Effector memory CD4-positive, alpha-beta T cell (primary cell): ENCODE measurements at regions not wholly inside any gene's neighbourhood (a gene's known extent, or its start where the extent isn't known, plus 50 kb on each side); places are given as distances from the start of the nearest gene placed in this dataset.

Experiments used
- DNase-seq, 3 donors: peaks; one replicate each; pipeline ENCODE4 v3.0.0-alpha.2; 2020
- H3K27ac ChIP-seq: 2 replicates; pipeline ENCODE4 v1.7.0; 2013; ENCODE audit warnings: mild to moderate bottlenecking, low read length, moderate library complexity; ENCODE audit not compliant: insufficient read depth, poor library complexity, severe bottlenecking
- H3K27me3 ChIP-seq: replicated peaks from 2 replicates; pipeline ENCODE4 v1.7.0; 2013; ENCODE audit warnings: mild to moderate bottlenecking, low read length; ENCODE audit not compliant: insufficient read depth, control insufficient read depth, poor library complexity, severe bottlenecking
- H3K36me3 ChIP-seq: 2 replicates; pipeline ENCODE4 v1.7.0; 2013; ENCODE audit warnings: mild to moderate bottlenecking, low read length, moderate library complexity; ENCODE audit not compliant: control insufficient read depth, insufficient read depth
- H3K4me1 ChIP-seq: 2 replicates; pipeline ENCODE4 v1.7.0; 2013; ENCODE audit warnings: low read length, mild to moderate bottlenecking; ENCODE audit not compliant: control insufficient read depth, insufficient read depth, poor library complexity, severe bottlenecking
- H3K4me3 ChIP-seq: 2 replicates; pipeline ENCODE4 v1.7.0; 2013; ENCODE audit warnings: low read length, low read depth, mild to moderate bottlenecking; ENCODE audit not compliant: insufficient read depth, poor library complexity, severe bottlenecking
- H3K9me3 ChIP-seq: 2 replicates; pipeline ENCODE4 v1.7.0; 2013; ENCODE audit warnings: mild to moderate bottlenecking, low read length, moderate library complexity; ENCODE audit not compliant: control insufficient read depth

DNA sequence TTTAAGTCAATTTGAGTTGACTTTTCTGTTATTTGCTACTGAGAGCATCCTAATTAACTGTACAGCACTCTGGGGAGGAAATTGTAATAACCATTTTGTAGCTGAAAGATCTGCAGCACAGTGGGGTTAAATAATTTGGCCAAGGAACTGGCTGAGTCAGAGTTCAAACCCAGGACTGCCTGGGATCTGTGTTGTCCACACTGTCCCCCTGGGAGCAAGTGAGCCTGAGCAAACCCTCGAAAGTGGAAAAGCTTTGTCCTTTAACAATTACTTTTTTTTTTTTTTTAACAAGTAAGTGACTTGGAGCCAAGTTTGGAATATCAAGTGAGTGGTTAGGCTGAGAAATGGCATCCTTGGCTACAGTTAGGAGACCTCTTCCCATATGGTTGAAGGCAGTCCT lies 247.2 kb upstream of the CCDC196 start:
- H3K27ac ChIP-seq: no peak overlapping the region
- H3K9me3 ChIP-seq: no peaks in the 10 kb centered on the region
- no peak for DNase-seq
- H3K36me3 ChIP-seq: no peaks in the 10 kb centered on the region
- no peak overlapping the region for H3K4me3 ChIP-seq
- no peaks in the 10 kb centered on the region for H3K4me1 ChIP-seq
- H3K27me3 ChIP-seq: peaks cover 1% of the 10 kb centered on the region

DNA sequence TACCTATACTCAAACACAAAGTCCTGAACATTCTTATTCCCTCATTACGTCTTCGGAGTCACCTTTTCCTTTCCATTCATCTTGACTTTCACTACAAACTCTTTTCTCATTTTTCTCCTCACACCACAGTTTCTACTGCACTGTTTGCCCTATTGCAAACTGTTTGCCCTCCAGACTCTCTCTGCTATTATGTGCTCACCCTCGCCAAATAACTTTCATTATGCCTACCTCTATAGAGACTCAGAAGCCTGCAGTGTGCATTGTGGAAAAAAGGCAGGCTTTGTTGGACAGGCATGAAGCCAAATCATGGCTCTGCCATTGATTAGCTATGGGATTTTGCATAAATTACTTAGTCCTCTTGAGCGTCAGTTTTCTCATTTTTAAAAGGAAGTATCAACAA lies 246.6 kb upstream of the CCDC196 start:
- H3K4me3 ChIP-seq: no peak overlapping the region
- no peak overlapping the region for H3K27ac ChIP-seq
- DNase-seq: no peak
- H3K36me3 ChIP-seq: no peaks in the 10 kb centered on the region
- H3K9me3 ChIP-seq: no peaks in the 10 kb centered on the region
- H3K27me3 ChIP-seq: no peaks in the 10 kb centered on the region
- no peaks in the 10 kb centered on the region for H3K4me1 ChIP-seq

DNA sequence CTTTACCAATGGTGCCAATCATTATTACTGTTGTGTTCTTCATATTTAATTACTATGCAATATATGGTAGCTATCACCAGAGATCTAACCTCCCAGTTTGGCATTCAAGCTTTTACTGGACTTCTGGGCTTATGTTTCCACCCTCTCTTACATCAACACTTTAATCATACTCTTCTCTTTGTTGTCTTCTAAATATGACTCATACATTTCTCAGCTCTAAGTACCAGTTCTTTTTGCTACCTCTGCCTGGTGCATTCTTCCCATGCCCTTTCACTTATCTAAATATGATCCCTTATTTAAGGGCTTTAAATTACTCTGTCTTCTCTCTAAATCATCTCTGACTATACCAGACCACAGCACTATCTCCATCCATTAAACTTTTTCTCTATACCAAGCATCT lies 246.1 kb upstream of the CCDC196 start:
- Histone ChIP-seq H3K27me3 (no peaks in the 10 kb centered on the region), H3K27ac (no peak overlapping the region), H3K4me1 (no peaks in the 10 kb centered on the region), H3K4me3 (no peak overlapping the region), H3K36me3 (no peaks in the 10 kb centered on the region), H3K9me3 (no peaks in the 10 kb centered on the region)
- no peak for DNase-seq

DNA sequence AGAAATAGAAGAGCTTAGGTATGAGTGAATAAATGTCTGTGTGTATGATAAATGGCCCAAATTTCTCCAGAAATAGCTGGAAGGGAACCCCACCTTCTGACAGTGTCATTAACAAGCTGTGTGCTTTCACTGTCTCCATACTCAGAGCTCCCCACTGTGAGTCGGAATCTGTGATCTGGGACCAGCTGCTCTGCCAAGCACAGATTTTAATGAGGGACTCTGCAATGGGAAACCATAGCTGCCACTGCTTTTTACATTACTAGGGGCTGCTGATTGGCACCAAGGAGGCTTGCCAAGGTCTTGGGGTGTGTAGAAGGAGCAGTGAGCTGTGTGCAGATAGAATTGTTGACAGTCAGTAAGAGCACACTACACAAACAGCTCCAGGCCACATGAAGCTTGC lies 244.2 kb upstream of the CCDC196 start:
- Histone ChIP-seq H3K27me3 (no peaks in the 10 kb centered on the region), H3K4me3 (no peak overlapping the region), H3K27ac (no peak overlapping the region), H3K4me1 (no peaks in the 10 kb centered on the region), H3K9me3 (no peaks in the 10 kb centered on the region), H3K36me3 (no peaks in the 10 kb centered on the region)
- DNase-seq: no peak

DNA sequence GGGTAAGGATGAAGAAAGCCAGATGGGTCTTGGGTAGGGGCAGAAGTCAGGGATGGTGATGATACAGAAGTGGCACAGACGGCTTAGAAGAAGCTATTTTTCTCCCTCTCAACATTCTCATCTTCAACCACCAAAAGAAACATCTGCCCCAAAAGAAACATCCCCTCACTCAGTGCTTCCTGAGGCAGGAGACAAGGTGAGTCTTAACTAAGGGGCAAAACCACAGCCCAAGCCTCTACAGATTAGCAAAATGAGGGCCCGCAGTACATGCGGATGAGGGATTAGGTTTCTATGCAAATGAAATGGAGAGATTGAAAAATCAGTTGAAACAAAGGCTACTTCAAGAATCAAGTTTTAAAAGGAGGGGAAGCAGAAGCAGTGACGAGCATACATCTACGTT lies 241.3 kb upstream of the CCDC196 start:
- no peak for DNase-seq
- no peaks in the 10 kb centered on the region for H3K9me3 ChIP-seq

DNA sequence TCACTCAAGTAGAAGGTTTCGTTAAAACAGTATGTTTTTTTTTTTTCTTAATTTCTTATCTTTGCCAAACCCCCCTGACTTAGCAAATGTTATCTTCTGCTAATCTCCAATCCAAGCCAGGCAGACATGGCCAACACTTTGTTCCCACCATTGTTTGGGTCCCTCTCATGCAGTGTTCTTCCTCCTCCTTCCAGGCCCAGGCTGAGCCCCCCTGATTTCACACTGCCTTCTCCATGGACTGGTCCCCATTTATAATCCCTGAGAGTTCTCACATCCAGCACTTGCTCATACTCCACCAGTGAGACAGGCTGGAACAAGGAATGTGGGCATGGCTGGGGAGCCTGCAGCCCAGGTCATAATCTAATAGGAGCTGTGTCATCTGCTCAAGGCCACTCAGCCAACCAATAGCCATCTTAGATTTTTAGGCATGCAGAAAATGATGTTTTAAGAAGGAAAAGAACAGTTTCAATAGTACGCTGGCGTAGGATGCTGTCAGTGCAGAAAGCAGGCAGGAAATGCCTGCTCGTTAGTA lies 238.4 kb upstream of the CCDC196 start:
- no peaks in the 10 kb centered on the region for H3K4me1 ChIP-seq
- H3K27ac ChIP-seq: no peak overlapping the region
- H3K9me3 ChIP-seq: no peaks in the 10 kb centered on the region
- no peak overlapping the region for H3K4me3 ChIP-seq
- no peak for DNase-seq
- no peaks in the 10 kb centered on the region for H3K27me3 ChIP-seq
- H3K36me3 ChIP-seq: no peaks in the 10 kb centered on the region

More for the DNA sequence above, 241.3 kb upstream of the CCDC196 start:
- Histone ChIP-seq H3K27me3 (no peaks in the 10 kb centered on the region), H3K36me3 (no peaks in the 10 kb centered on the region), H3K4me3 (no peak overlapping the region), H3K4me1 (no peaks in the 10 kb centered on the region), H3K27ac (no peak overlapping the region)

DNA sequence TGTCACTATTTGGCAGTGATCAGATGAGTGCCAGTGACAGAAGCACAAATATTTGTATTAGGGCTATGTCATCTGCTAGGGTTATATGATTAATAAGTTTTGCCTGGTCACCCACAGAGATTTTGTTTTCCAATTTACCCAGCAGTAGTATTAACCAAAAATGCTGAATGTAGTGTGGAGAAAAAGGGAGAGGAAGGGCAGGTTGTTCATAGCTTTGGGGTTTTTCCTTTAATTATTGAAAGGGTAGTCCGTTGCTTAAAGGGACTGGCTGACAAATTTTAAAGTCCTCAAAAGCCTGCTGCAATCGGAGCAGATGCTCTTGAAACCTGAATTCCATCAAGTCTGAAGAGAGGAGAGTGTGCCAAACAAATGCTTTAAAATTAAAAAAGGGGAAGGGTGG lies 237.9 kb upstream of the CCDC196 start:
- no peaks in the 10 kb centered on the region for H3K36me3 ChIP-seq

DNA sequence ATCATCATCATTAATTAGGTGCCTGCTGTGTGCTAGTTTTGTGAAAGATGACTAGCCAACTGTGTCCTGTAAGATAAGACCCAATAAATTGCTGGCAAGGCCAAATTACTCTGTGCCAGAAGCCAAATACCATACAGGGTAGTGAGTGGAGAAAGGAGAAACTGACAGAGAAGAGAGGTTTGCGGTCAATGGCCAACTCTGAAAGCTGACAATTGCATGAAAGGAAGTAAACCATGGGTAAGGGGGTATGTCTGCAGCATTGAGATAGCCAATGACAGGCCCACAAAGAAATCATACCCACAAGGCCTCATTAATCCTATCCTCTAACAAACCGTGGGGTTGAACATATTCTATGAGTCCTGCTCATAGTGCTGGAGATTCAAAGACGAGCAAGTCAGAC lies 236.6 kb upstream of the CCDC196 start:
- H3K4me1 ChIP-seq: no peaks in the 10 kb centered on the region
- no peaks in the 10 kb centered on the region for H3K9me3 ChIP-seq
- no peak for DNase-seq

More for the DNA sequence above, 237.9 kb upstream of the CCDC196 start:
- no peak overlapping the region for H3K4me3 ChIP-seq
- H3K9me3 ChIP-seq: no peaks in the 10 kb centered on the region
- no peak overlapping the region for H3K27ac ChIP-seq
- no peaks in the 10 kb centered on the region for H3K4me1 ChIP-seq
- H3K27me3 ChIP-seq: no peaks in the 10 kb centered on the region
- DNase-seq: no peak

DNA sequence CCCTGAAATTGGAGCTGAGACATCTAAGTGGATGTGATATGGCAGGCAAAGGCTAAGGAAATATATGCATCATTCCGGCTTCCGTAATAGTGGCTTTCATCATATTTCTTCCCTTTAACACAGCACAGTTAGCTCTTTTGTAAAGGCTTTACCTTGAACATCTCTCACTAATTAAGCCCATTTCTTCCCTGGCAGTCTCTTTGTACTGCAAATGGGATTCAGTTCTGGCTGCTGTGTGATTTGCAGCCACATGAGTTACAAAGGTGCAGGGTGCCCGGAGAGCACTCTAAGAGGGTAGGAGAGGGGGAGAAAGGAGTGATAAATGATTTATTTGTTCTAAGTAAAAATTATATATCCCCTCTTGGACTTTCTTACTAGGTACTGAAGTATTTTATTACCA lies 232.1 kb upstream of the CCDC196 start:
- H3K4me1 ChIP-seq: no peaks in the 10 kb centered on the region
- DNase-seq: no peak

More for the DNA sequence above, 236.6 kb upstream of the CCDC196 start:
- H3K36me3 ChIP-seq: no peaks in the 10 kb centered on the region
- H3K4me3 ChIP-seq: no peak overlapping the region
- H3K27me3 ChIP-seq: no peaks in the 10 kb centered on the region
- no peak overlapping the region for H3K27ac ChIP-seq

DNA sequence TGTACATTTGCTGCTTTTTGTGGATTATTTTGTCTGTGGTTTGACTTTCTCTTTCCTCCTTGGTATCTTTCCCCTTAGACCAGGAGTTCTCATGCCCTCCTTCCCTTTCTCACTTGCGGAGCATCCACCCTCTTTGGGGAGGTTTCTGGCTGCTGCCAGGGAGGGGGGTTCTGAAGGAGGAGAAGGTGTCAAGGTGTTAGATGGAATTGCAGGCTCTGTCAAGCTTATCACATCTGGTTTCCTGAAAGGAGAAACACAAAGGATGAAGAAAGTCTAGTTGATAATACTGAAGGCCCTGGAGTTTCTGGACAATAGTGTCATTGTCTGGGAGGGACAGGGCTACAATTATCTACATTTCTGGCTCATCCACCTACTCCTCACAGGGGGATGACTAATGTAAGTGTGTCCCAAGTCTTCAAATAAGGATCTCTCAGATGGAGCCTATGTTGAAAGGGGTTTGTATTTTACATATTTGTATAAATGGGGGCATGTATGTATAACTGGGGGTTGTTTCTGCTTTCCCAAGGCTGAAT lies 217.3 kb upstream of the CCDC196 start:
- no peak for DNase-seq
- no peak overlapping the region for H3K27ac ChIP-seq
- no peaks in the 10 kb centered on the region for H3K27me3 ChIP-seq
- H3K4me1 ChIP-seq: no peaks in the 10 kb centered on the region
- H3K36me3 ChIP-seq: no peaks in the 10 kb centered on the region
- H3K9me3 ChIP-seq: no peaks in the 10 kb centered on the region
- H3K4me3 ChIP-seq: no peak overlapping the region

More for the DNA sequence above, 232.1 kb upstream of the CCDC196 start:
- Histone ChIP-seq H3K27me3 (no peaks in the 10 kb centered on the region), H3K36me3 (no peaks in the 10 kb centered on the region), H3K4me3 (no peak overlapping the region), H3K27ac (no peak overlapping the region), H3K9me3 (no peaks in the 10 kb centered on the region)
